ENCODE measurements at regions not wholly inside any gene's neighbourhood (a gene's known extent, or its start where the extent isn't known, plus 50 kb on each side); places are given as distances from the start of the nearest gene placed in this dataset.

GRCh38 chr1:5572794-5573193 is 419.4 kb downstream of the NPHP4 start:
- TF ChIP-seq POLR2A (IDR thresholded peaks at IDR 0.05) (no peak), CTCF (IDR thresholded peaks at IDR 0.05) (no peak)

Data from right lobe of liver (tissue), 4 donors.